ENCODE measurements at regions not wholly inside any gene's neighbourhood (a gene's known extent, or its start where the extent isn't known, plus 50 kb on each side); places are given as distances from the start of the nearest gene placed in this dataset.

GRCh38 chr20:43309266-43309665 is 119.6 kb upstream of the PTPRT start:
- TF ChIP-seq, protein P1, sequence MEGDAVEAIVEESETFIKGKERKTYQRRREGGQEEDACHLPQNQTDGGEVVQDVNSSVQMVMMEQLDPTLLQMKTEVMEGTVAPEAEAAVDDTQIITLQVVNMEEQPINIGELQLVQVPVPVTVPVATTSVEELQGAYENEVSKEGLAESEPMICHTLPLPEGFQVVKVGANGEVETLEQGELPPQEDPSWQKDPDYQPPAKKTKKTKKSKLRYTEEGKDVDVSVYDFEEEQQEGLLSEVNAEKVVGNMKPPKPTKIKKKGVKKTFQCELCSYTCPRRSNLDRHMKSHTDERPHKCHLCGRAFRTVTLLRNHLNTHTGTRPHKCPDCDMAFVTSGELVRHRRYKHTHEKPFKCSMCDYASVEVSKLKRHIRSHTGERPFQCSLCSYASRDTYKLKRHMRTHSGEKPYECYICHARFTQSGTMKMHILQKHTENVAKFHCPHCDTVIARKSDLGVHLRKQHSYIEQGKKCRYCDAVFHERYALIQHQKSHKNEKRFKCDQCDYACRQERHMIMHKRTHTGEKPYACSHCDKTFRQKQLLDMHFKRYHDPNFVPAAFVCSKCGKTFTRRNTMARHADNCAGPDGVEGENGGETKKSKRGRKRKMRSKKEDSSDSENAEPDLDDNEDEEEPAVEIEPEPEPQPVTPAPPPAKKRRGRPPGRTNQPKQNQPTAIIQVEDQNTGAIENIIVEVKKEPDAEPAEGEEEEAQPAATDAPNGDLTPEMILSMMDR (IDR thresholded peaks at IDR 0.05), result no peak
- TF ChIP-seq, protein P2, sequence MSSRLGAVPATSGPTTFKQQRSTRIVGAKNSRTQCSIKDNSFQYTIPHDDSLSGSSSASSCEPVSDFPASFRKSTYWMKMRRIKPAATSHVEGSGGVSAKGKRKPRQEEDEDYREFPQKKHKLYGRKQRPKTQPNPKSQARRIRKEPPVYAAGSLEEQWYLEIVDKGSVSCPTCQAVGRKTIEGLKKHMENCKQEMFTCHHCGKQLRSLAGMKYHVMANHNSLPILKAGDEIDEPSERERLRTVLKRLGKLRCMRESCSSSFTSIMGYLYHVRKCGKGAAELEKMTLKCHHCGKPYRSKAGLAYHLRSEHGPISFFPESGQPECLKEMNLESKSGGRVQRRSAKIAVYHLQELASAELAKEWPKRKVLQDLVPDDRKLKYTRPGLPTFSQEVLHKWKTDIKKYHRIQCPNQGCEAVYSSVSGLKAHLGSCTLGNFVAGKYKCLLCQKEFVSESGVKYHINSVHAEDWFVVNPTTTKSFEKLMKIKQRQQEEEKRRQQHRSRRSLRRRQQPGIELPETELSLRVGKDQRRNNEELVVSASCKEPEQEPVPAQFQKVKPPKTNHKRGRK (CRISPR knock-in tag; IDR thresholded peaks at IDR 0.05; ENCODE audit: borderline replicate concordance), result no peak

Measured in WTC11 (cell line).